Fibroblast of lung (primary cell): ENCODE measurements at regions not wholly inside any gene's neighbourhood (a gene's known extent, or its start where the extent isn't known, plus 50 kb on each side); places are given as distances from the start of the nearest gene placed in this dataset.

Source experiments
- DNase-seq, 2 donors: peaks; one replicate each; pipeline versions ENCODE4 v3.0.0 to v3.0.0-alpha.2; 2010; ENCODE audit warnings: low read depth in 2 of 2
- H2AFZ ChIP-seq: 2 replicates; pipeline ENCODE4 v1.5.1; 2012; ENCODE audit warnings: low read length, control low read depth, inconsistent platforms
- H3K27ac ChIP-seq: 2 replicates; pipeline ENCODE4 v1.5.1; 2011; ENCODE audit warnings: low read length, control low read depth; ENCODE audit not compliant: insufficient read depth
- H3K27me3 ChIP-seq: 2 replicates; pipeline ENCODE4 v1.5.1; 2011; ENCODE audit warnings: mild to moderate bottlenecking, low read length; ENCODE audit not compliant: control insufficient read depth, insufficient read depth
- H3K36me3 ChIP-seq: 2 replicates; pipeline ENCODE4 v1.5.1; 2011; ENCODE audit warnings: low read length; ENCODE audit not compliant: control insufficient read depth, insufficient read depth
- H3K4me1 ChIP-seq: 2 replicates; pipeline ENCODE4 v1.5.1; 2011; ENCODE audit warnings: low read length; ENCODE audit not compliant: control insufficient read depth, insufficient read depth; ENCODE audit errors: extremely low read depth
- H3K4me2 ChIP-seq: 2 replicates; pipeline ENCODE4 v1.5.1; 2011; ENCODE audit warnings: low read length, control low read depth; ENCODE audit not compliant: insufficient read depth; ENCODE audit errors: extremely low read depth
- H3K4me3 ChIP-seq, 4 experiments: fragments of 200-600 bp in 1 of 4; sonication (generic) in 1 of 4; replicated peaks in 1 of 4; 2 replicates each; pipeline ENCODE4 v1.5.1; 2011 to 2016; ENCODE audit warnings: low read length in 4 of 4, low read depth in 3 of 4, mild to moderate bottlenecking in 3 of 4, control low read depth in 2 of 4, inconsistent platforms in 1 of 4, mixed read lengths in 1 of 4; ENCODE audit not compliant: insufficient read depth in 1 of 4; ENCODE audit errors: control extremely low read depth in 1 of 4
- H3K79me2 ChIP-seq: 2 replicates; pipeline ENCODE4 v1.5.1; 2012; ENCODE audit warnings: mild to moderate bottlenecking, low read length, inconsistent platforms; ENCODE audit not compliant: control insufficient read depth, insufficient read depth
- H3K9ac ChIP-seq: 2 replicates; pipeline ENCODE4 v1.5.1; 2011; ENCODE audit warnings: mild to moderate bottlenecking, low read length, control low read depth; ENCODE audit not compliant: insufficient read depth
- H3K9me3 ChIP-seq: 2 replicates; pipeline ENCODE4 v1.5.1; 2012; ENCODE audit warnings: low read depth, low read length; ENCODE audit not compliant: control insufficient read depth, insufficient read depth
- H4K20me1 ChIP-seq: 2 replicates; pipeline ENCODE4 v1.5.1; 2011; ENCODE audit warnings: low read length; ENCODE audit not compliant: control insufficient read depth, insufficient read depth; ENCODE audit errors: extremely low read depth
- CTCF ChIP-seq, 2 donors: IDR thresholded peaks in 1 of 2; conservative IDR thresholded peaks in 1 of 2; 1 replicate in 1 of 2; 2 replicates in 1 of 2; pipeline ENCODE4 v1.5.1; 2011 to 2012; ENCODE audit warnings: low read length in 2 of 2, control low read depth in 1 of 2, inconsistent platforms in 1 of 2, low read depth in 1 of 2, mild to moderate bottlenecking in 1 of 2
- EZH2 ChIP-seq: IDR thresholded peaks from 2 replicates; pipeline ENCODE4 v1.5.1; 2012; ENCODE audit warnings: low read length, control low read depth, mild to moderate bottlenecking; ENCODE audit errors: missing control alignments

GRCh38 chr13:23983671-23984070 is 86.4 kb upstream of the C1QTNF9B start:
- no peak for TF ChIP-seq CTCF (conservative IDR thresholded peaks at IDR 0.05 in 1 of 2, IDR thresholded peaks at IDR 0.05 in 1 of 2; ENCODE audit: low read depth in 1 of 2, low read length in 2 of 2)
- no peak for TF ChIP-seq EZH2
- no peak for DNase-seq

GRCh38 chr13:23984546-23984945 is 87.2 kb upstream of the C1QTNF9B start:
- Histone ChIP-seq H4K20me1 (no peaks in the 10 kb centered on the region), H3K9me3 (no peaks in the 10 kb centered on the region), H3K27me3 (no peaks in the 10 kb centered on the region), H3K79me2 (no peaks in the 10 kb centered on the region), H3K36me3 (no peaks in the 10 kb centered on the region), H3K9ac (no peak overlapping the region), H3K27ac (no peak overlapping the region), H2AFZ (no peak overlapping the region), H3K4me3 (no peak overlapping the region), H3K4me1 (peaks cover 12% of the 10 kb centered on the region), H3K4me2 (no peak overlapping the region)
- DNase-seq, result peak in 1 of 2 donors; percentile 56
- TF ChIP-seq CTCF (conservative IDR thresholded peaks at IDR 0.05 in 1 of 2, IDR thresholded peaks at IDR 0.05 in 1 of 2; ENCODE audit: low read depth in 1 of 2, low read length in 2 of 2) (no peak), EZH2 (no peak)

More at GRCh38 chr13:23983671-23984070, 86.4 kb upstream of the C1QTNF9B start:
- Histone ChIP-seq H3K27ac (no peak overlapping the region), H3K79me2 (no peaks in the 10 kb centered on the region), H3K4me3 (no peak overlapping the region), H4K20me1 (no peaks in the 10 kb centered on the region), H3K4me1 (peaks cover 12% of the 10 kb centered on the region), H3K9ac (no peak overlapping the region), H3K27me3 (no peaks in the 10 kb centered on the region), H3K9me3 (no peaks in the 10 kb centered on the region), H3K4me2 (no peak overlapping the region), H2AFZ (no peak overlapping the region), H3K36me3 (no peaks in the 10 kb centered on the region)

GRCh38 chr13:23985060-23985459 is 87.8 kb upstream of the C1QTNF9B start:
- H3K9me3 ChIP-seq, result no peaks in the 10 kb centered on the region
- no peak for DNase-seq
- no peak overlapping the region for H3K9ac ChIP-seq

More at GRCh38 chr13:23985060-23985459, 87.8 kb upstream of the C1QTNF9B start:
- Histone ChIP-seq H3K4me2 (no peak overlapping the region), H3K4me1 (peaks cover 12% of the 10 kb centered on the region), H3K27ac (no peak overlapping the region), H2AFZ (no peak overlapping the region), H3K36me3 (no peaks in the 10 kb centered on the region), H3K27me3 (no peaks in the 10 kb centered on the region), H3K4me3 (no peak overlapping the region), H3K79me2 (no peaks in the 10 kb centered on the region), H4K20me1 (no peaks in the 10 kb centered on the region)
- TF ChIP-seq EZH2, result no peak
- TF ChIP-seq CTCF (conservative IDR thresholded peaks at IDR 0.05 in 1 of 2, IDR thresholded peaks at IDR 0.05 in 1 of 2; ENCODE audit: low read depth in 1 of 2, low read length in 2 of 2), result no peak
